Common myeloid progenitor, CD34-positive (primary cell): ENCODE measurements at regions not wholly inside any gene's neighbourhood (a gene's known extent, or its start where the extent isn't known, plus 50 kb on each side); places are given as distances from the start of the nearest gene placed in this dataset.
A peak's percentile ranks its signal among the peaks of the same experiment; 100 is the strongest.

Experiments used
- CTCF ChIA-PET: fragments of 350-600 bp; sonication (Branson Sonifier 250); formaldehyde crosslinking; loops from one replicate; lab custom pipeline; 2021; ENCODE audit warnings: antibody characterized with exemption; lab: Charles Lee
- POLR2A ChIA-PET: fragments of 350-600 bp; sonication (Branson Sonifier 250); formaldehyde crosslinking; loops from one replicate; lab custom pipeline; 2021; ENCODE audit warnings: antibody characterized with exemption; lab: Charles Lee
- DNase-seq, 3 donors: peaks; one replicate each; pipeline versions ENCODE4 v3.0.0 to v3.0.0-alpha.2; 2013
- H3K27ac ChIP-seq, 2 experiments: 1 replicate in 1 of 2; 2 replicates in 1 of 2; pipeline ENCODE4 v1.7.0; 2013; ENCODE audit warnings: inconsistent platforms in 2 of 2, low read length in 2 of 2, mild to moderate bottlenecking in 2 of 2, low read depth in 1 of 2, moderate library complexity in 1 of 2; ENCODE audit not compliant: severe bottlenecking in 2 of 2, insufficient read depth in 1 of 2, poor library complexity in 1 of 2
- H3K27me3 ChIP-seq, 5 experiments: replicated peaks in 2 of 5; 1 replicate in 3 of 5; 2 replicates in 2 of 5; pipeline versions ENCODE4 v1.6.1 to v1.7.0; 2013; ENCODE audit warnings: low read length in 4 of 5, mild to moderate bottlenecking in 2 of 5, moderate library complexity in 2 of 5, inconsistent platforms in 1 of 5; ENCODE audit not compliant: insufficient read depth in 5 of 5, control insufficient read depth in 4 of 5
- H3K36me3 ChIP-seq, 4 experiments: 1 replicate in 2 of 4; 2 replicates in 2 of 4; pipeline versions ENCODE4 v1.6.1 to v1.7.0; 2013; ENCODE audit warnings: low read length in 3 of 4, control low read depth in 1 of 4, mild to moderate bottlenecking in 1 of 4; ENCODE audit not compliant: control insufficient read depth in 4 of 4, insufficient read depth in 4 of 4
- H3K4me1 ChIP-seq, 4 experiments: 1 replicate in 3 of 4; 2 replicates in 1 of 4; pipeline versions ENCODE4 v1.6.1 to v1.7.1; 2013; ENCODE audit warnings: low read length in 3 of 4, mild to moderate bottlenecking in 3 of 4, control low read depth in 1 of 4, inconsistent platforms in 1 of 4, moderate library complexity in 1 of 4; ENCODE audit not compliant: control insufficient read depth in 4 of 4, insufficient read depth in 4 of 4; ENCODE audit errors: control extremely low read depth in 1 of 4
- H3K4me3 ChIP-seq, 7 experiments: 1 replicate in 4 of 7; 2 replicates in 3 of 7; pipeline versions ENCODE4 v1.5.1 to v1.7.0; 2013; ENCODE audit warnings: mild to moderate bottlenecking in 7 of 7, low read length in 6 of 7, moderate library complexity in 6 of 7, inconsistent platforms in 2 of 7, low read depth in 2 of 7, control low read depth in 1 of 7; ENCODE audit not compliant: insufficient read depth in 4 of 7, control insufficient read depth in 1 of 7; ENCODE audit errors: extremely low read depth in 1 of 7
- H3K9me3 ChIP-seq, 5 experiments: 1 replicate in 4 of 5; 2 replicates in 1 of 5; pipeline versions ENCODE4 v1.6.1 to v1.7.1; 2013; ENCODE audit warnings: low read length in 4 of 5, mild to moderate bottlenecking in 2 of 5, inconsistent platforms in 1 of 5, low read depth in 1 of 5, moderate library complexity in 1 of 5; ENCODE audit not compliant: control insufficient read depth in 4 of 5, insufficient read depth in 2 of 5; ENCODE audit errors: control extremely low read depth in 1 of 5
- WGBS: methylation state at CpG from one replicate; pipeline ENCODE4 v1.1.5; 2013; ENCODE audit not compliant: insufficient coverage; 5-methylcytosine and 5-hydroxymethylcytosine counted together

- DNase-seq: peak in 2 of 3 donors; percentile 42 to 60
- peaks cover 10 to 23% (median 15%) of the 10 kb centered on the region in 4 experiments for H3K4me1 ChIP-seq
- H3K27me3 ChIP-seq: no peaks in the 10 kb centered on the region
- WGBS: no CpG with 5 or more reads among the region's 1 CpG
- H3K36me3 ChIP-seq: no peaks in the 10 kb centered on the region
- ChIA-PET POLR2A (no interaction called here), CTCF (interaction anchor here (1.7 kb wide), 1 partner anchor 8 kb away, joined by 5 read pairs; no protein-coding TSS in a partner anchor)
- no peak overlapping the region for H3K4me3 ChIP-seq
- H3K9me3 ChIP-seq: no peaks in the 10 kb centered on the region
- H3K27ac ChIP-seq: no peak overlapping the region
Measured at GRCh38 chr1:87894062-87894461, 565.4 kb downstream of the LMO4 start.

GRCh38 chr1:87897481-87897880, 568.8 kb downstream of the LMO4 start:
- ChIA-PET CTCF (interaction anchor here (0.9 to 1.2 kb wide), 2 partner anchors 10 to 16 kb away, joined by 3 read pairs; no protein-coding TSS in a partner anchor), POLR2A (no interaction called here)
- no peak for DNase-seq
- Histone ChIP-seq H3K27ac (no peak overlapping the region), H3K27me3 (no peaks in the 10 kb centered on the region), H3K4me1 (peaks cover 21 to 46% (median 29%) of the 10 kb centered on the region in 4 experiments), H3K9me3 (no peaks in the 10 kb centered on the region), H3K4me3 (no peak overlapping the region), H3K36me3 (no peaks in the 10 kb centered on the region)
- 80% methylated on average over 1 of the region's 1 CpG for WGBS

GRCh38 chr1:87898431-87898830, 569.8 kb downstream of the LMO4 start:
- no peak overlapping the region for H3K27ac ChIP-seq
- no peaks in the 10 kb centered on the region for H3K9me3 ChIP-seq
- peaks cover 22 to 49% (median 31%) of the 10 kb centered on the region in 4 experiments for H3K4me1 ChIP-seq
- ChIA-PET POLR2A (no interaction called here), CTCF (interaction anchor here (0.9 to 1.2 kb wide), 3 partner anchors 9 to 24 kb away, joined by 3 read pairs; no protein-coding TSS in a partner anchor)
- no peaks in the 10 kb centered on the region for H3K27me3 ChIP-seq
- WGBS: 91% methylated on average over 3 of the region's 4 CpGs
- no peaks in the 10 kb centered on the region for H3K36me3 ChIP-seq
- DNase-seq: no peak
- H3K4me3 ChIP-seq: no peak overlapping the region

GRCh38 chr1:87899017-87899416, 570.3 kb downstream of the LMO4 start:
- Histone ChIP-seq H3K27ac (no peak overlapping the region), H3K4me3 (no peak overlapping the region), H3K36me3 (no peaks in the 10 kb centered on the region), H3K4me1 (peaks cover 26 to 49% (median 35%) of the 10 kb centered on the region in 4 experiments), H3K27me3 (no peaks in the 10 kb centered on the region), H3K9me3 (no peaks in the 10 kb centered on the region)
- DNase-seq: no peak
- ChIA-PET POLR2A (no interaction called here), CTCF (interaction anchor here (1.2 kb wide), 1 partner anchor 24 kb away, joined by 3 read pairs; no protein-coding TSS in a partner anchor)
- no CpG with 5 or more reads among the region's 2 CpGs for WGBS

- Histone ChIP-seq H3K36me3 (no peaks in the 10 kb centered on the region), H3K4me3 (no peak overlapping the region), H3K27me3 (no peaks in the 10 kb centered on the region), H3K4me1 (peaks cover 24 to 50% (median 35%) of the 10 kb centered on the region in 4 experiments), H3K9me3 (no peaks in the 10 kb centered on the region), H3K27ac (no peak overlapping the region)
- ChIA-PET CTCF (no interaction called here), POLR2A (no interaction called here)
- DNase-seq: no peak
- 100% methylated on average over 2 of the region's 3 CpGs for WGBS
Measured at GRCh38 chr1:87899746-87900145, 571.1 kb downstream of the LMO4 start.

GRCh38 chr1:87902830-87903229, 574.1 kb downstream of the LMO4 start:
- peak; percentile 67 to 96 (median 93) for DNase-seq
- peak overlapping the region; percentile 46 to 67 for H3K27ac ChIP-seq
- H3K4me3 ChIP-seq: peak overlapping the region in 4 of 7 experiments; percentile 8 to 36 (median 19)
- peaks cover 24 to 62% (median 36%) of the 10 kb centered on the region in 4 experiments for H3K4me1 ChIP-seq
- 0% methylated on average over 2 of the region's 4 CpGs for WGBS
- POLR2A ChIA-PET: interaction anchor here (0.6 kb wide), 1 partner anchor 619 kb away, joined by 3 read pairs; no protein-coding TSS in a partner anchor
- no peaks in the 10 kb centered on the region for H3K9me3 ChIP-seq
- H3K27me3 ChIP-seq: no peaks in the 10 kb centered on the region
- CTCF ChIA-PET: interaction anchor here (2.2 kb wide), 1 partner anchor 10 kb away, joined by 5 read pairs; no protein-coding TSS in a partner anchor
- H3K36me3 ChIP-seq: no peaks in the 10 kb centered on the region

GRCh38 chr1:87903242-87903641, 574.6 kb downstream of the LMO4 start:
- H3K27ac ChIP-seq: peak overlapping the region; percentile 46 to 67
- H3K36me3 ChIP-seq: no peaks in the 10 kb centered on the region
- no peaks in the 10 kb centered on the region for H3K9me3 ChIP-seq
- H3K27me3 ChIP-seq: no peaks in the 10 kb centered on the region
- H3K4me1 ChIP-seq: peaks cover 24 to 62% (median 36%) of the 10 kb centered on the region in 4 experiments
- peak overlapping the region in 4 of 7 experiments; percentile 8 to 36 (median 19) for H3K4me3 ChIP-seq
- no peak for DNase-seq
- POLR2A ChIA-PET: interaction anchor here (0.6 kb wide), 1 partner anchor 619 kb away, joined by 3 read pairs; no protein-coding TSS in a partner anchor
- CTCF ChIA-PET: interaction anchor here (2.2 kb wide), 1 partner anchor 10 kb away, joined by 5 read pairs; no protein-coding TSS in a partner anchor
